ENCODE measurements at regions not wholly inside any gene's neighbourhood (a gene's known extent, or its start where the extent isn't known, plus 50 kb on each side); places are given as distances from the start of the nearest gene placed in this dataset.

DNA sequence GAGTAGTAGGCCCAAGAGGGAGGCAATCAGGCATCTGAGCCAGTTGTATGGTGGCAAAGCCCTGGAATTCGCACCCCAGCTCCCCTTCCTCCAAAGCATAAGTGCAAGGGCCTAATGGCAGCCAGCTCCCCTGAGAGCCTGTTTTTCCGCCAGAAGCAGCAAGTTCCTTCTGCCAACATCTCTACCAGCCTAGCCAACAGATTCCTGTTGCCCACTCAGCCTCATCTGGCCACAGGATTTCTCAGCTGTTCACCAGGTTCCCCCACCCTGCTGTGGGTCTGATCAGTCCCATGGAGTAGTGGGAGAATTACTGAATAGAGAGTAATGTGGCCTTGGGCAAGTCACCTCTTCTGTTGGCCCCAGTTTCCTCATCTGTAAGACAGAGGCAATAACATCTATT is 186.2 kb upstream of the PDE1C start:
- Histone ChIP-seq H3K4me1 (ENCODE audit: control insufficient read depth in 3 of 3, insufficient read depth in 3 of 3, low read length in 3 of 3) (peaks cover 0 to 3% (median 2%) of the 10 kb centered on the region in 3 donors), H3K36me3 (ENCODE audit: control insufficient read depth in 3 of 3, insufficient read depth in 3 of 3, low read length in 3 of 3) (no peaks in the 10 kb centered on the region), H3K4me3 (ENCODE audit: low read length in 3 of 3) (no peak overlapping the region), H3K9ac (ENCODE audit: low read depth in 1 of 3, low read length in 3 of 3) (no peak overlapping the region), H3K27ac (ENCODE audit: low read depth, low read length) (no peak overlapping the region), H3K27me3 (ENCODE audit: control insufficient read depth in 3 of 3, insufficient read depth in 3 of 3, low read length in 3 of 3) (no peaks in the 10 kb centered on the region), H3K9me3 (ENCODE audit: control insufficient read depth in 3 of 3, low read length in 3 of 3) (no peaks in the 10 kb centered on the region)

GRCh38 chr7:32255036-32255435 is 184.8 kb upstream of the PDE1C start:
- H3K4me3 ChIP-seq (ENCODE audit: low read length in 3 of 3), result no peak overlapping the region
- H3K9ac ChIP-seq (ENCODE audit: low read depth in 1 of 3, low read length in 3 of 3), result no peak overlapping the region
- H3K27me3 ChIP-seq (ENCODE audit: control insufficient read depth in 3 of 3, insufficient read depth in 3 of 3, low read length in 3 of 3), result no peaks in the 10 kb centered on the region
- H3K27ac ChIP-seq (ENCODE audit: low read depth, low read length), result no peak overlapping the region
- no peaks in the 10 kb centered on the region for H3K9me3 ChIP-seq (ENCODE audit: control insufficient read depth in 3 of 3, low read length in 3 of 3)
- H3K4me1 ChIP-seq (ENCODE audit: control insufficient read depth in 3 of 3, insufficient read depth in 3 of 3, low read length in 3 of 3), result peaks cover 0 to 3% (median 2%) of the 10 kb centered on the region in 3 donors
- H3K36me3 ChIP-seq (ENCODE audit: control insufficient read depth in 3 of 3, insufficient read depth in 3 of 3, low read length in 3 of 3), result no peaks in the 10 kb centered on the region

- H3K9ac ChIP-seq (ENCODE audit: low read depth in 1 of 3, low read length in 3 of 3), result no peak overlapping the region
- H3K27ac ChIP-seq (ENCODE audit: low read depth, low read length), result no peak overlapping the region
- H3K36me3 ChIP-seq (ENCODE audit: control insufficient read depth in 3 of 3, insufficient read depth in 3 of 3, low read length in 3 of 3), result no peaks in the 10 kb centered on the region
- H3K27me3 ChIP-seq (ENCODE audit: control insufficient read depth in 3 of 3, insufficient read depth in 3 of 3, low read length in 3 of 3), result no peaks in the 10 kb centered on the region
- H3K9me3 ChIP-seq (ENCODE audit: control insufficient read depth in 3 of 3, low read length in 3 of 3), result no peaks in the 10 kb centered on the region
- peaks cover 0 to 3% (median 2%) of the 10 kb centered on the region in 3 donors for H3K4me1 ChIP-seq (ENCODE audit: control insufficient read depth in 3 of 3, insufficient read depth in 3 of 3, low read length in 3 of 3)
- H3K4me3 ChIP-seq (ENCODE audit: low read length in 3 of 3), result no peak overlapping the region
These were observed 183.1 kb upstream of the PDE1C start for GRCh38 chr7:32253299-32253698.

DNA sequence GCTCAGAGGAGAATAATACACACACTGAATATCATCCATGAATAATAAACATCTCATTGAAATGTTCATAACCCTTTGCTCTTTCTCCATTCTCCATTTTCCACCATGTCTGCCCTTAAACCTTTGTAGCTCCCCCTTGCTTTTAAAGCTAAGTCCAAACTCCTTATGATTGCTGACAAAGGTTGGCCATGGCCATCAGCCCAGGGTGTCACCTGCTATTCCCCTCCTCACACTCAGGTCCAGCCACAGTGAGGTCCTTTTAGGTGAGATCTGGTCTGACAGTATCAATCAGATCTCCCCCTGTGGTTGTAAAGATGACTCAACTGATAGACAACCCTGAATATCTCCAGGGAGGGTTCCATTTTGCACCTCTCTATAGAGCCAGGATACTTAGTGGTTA is 181.5 kb upstream of the PDE1C start:
- Histone ChIP-seq H3K4me3 (ENCODE audit: low read length in 3 of 3) (no peak overlapping the region), H3K36me3 (ENCODE audit: control insufficient read depth in 3 of 3, insufficient read depth in 3 of 3, low read length in 3 of 3) (no peaks in the 10 kb centered on the region), H3K9ac (ENCODE audit: low read depth in 1 of 3, low read length in 3 of 3) (no peak overlapping the region), H3K9me3 (ENCODE audit: control insufficient read depth in 3 of 3, low read length in 3 of 3) (no peaks in the 10 kb centered on the region), H3K27me3 (ENCODE audit: control insufficient read depth in 3 of 3, insufficient read depth in 3 of 3, low read length in 3 of 3) (no peaks in the 10 kb centered on the region), H3K27ac (ENCODE audit: low read depth, low read length) (no peak overlapping the region), H3K4me1 (ENCODE audit: control insufficient read depth in 3 of 3, insufficient read depth in 3 of 3, low read length in 3 of 3) (peaks cover 0 to 3% (median 2%) of the 10 kb centered on the region in 3 donors)

GRCh38 chr7:32250471-32251260 is 180.5 kb upstream of the PDE1C start:
- Histone ChIP-seq H3K27ac (ENCODE audit: low read depth, low read length) (no peak overlapping the region), H3K4me3 (ENCODE audit: low read length in 3 of 3) (no peak overlapping the region), H3K9ac (ENCODE audit: low read depth in 1 of 3, low read length in 3 of 3) (no peak overlapping the region), H3K9me3 (ENCODE audit: control insufficient read depth in 3 of 3, low read length in 3 of 3) (no peaks in the 10 kb centered on the region), H3K27me3 (ENCODE audit: control insufficient read depth in 3 of 3, insufficient read depth in 3 of 3, low read length in 3 of 3) (no peaks in the 10 kb centered on the region), H3K36me3 (ENCODE audit: control insufficient read depth in 3 of 3, insufficient read depth in 3 of 3, low read length in 3 of 3) (no peaks in the 10 kb centered on the region), H3K4me1 (ENCODE audit: control insufficient read depth in 3 of 3, insufficient read depth in 3 of 3, low read length in 3 of 3) (no peaks in the 10 kb centered on the region)

DNA sequence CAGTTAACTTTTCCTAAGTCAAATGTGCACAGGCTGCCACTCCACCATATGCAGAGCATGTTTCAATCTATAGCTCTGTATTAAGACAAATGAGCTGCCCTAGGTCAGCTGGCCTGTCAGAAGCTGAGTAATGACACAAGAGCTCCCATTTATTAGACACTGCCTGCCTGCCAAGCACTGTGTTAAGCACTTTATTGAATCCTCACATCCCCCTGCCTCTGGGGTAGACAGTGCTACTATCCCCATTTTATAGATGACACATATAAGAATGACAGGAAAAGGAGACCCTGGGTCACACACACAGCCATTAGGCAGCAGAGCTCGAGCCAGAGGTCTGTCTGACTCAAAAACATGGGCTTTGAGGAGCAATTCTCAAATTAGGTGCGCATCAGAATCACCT is 179.8 kb upstream of the PDE1C start:
- Histone ChIP-seq H3K36me3 (ENCODE audit: control insufficient read depth in 3 of 3, insufficient read depth in 3 of 3, low read length in 3 of 3) (no peaks in the 10 kb centered on the region), H3K27ac (ENCODE audit: low read depth, low read length) (no peak overlapping the region), H3K9me3 (ENCODE audit: control insufficient read depth in 3 of 3, low read length in 3 of 3) (no peaks in the 10 kb centered on the region), H3K4me1 (ENCODE audit: control insufficient read depth in 3 of 3, insufficient read depth in 3 of 3, low read length in 3 of 3) (no peaks in the 10 kb centered on the region), H3K9ac (ENCODE audit: low read depth in 1 of 3, low read length in 3 of 3) (no peak overlapping the region), H3K27me3 (ENCODE audit: control insufficient read depth in 3 of 3, insufficient read depth in 3 of 3, low read length in 3 of 3) (no peaks in the 10 kb centered on the region), H3K4me3 (ENCODE audit: low read length in 3 of 3) (no peak overlapping the region)

DNA sequence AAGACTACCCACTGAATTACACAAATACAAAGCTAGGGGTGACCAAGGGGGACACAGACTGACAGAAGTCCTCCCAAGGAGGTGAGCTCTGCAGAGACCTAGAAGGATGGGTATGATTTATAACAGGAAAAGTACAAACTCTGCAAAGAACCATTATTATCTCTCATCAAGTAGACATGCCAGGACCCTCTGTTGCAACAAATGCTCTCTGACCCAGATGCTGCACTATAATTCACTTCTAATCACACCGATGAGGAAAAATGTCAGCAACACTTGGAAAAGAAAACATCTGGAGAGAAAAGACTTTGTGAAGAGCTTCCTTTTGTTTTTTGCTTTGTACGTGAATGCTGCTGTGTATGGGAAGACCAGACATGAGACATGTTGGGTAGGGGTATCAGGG is 178.3 kb upstream of the PDE1C start:
- Histone ChIP-seq H3K9ac (ENCODE audit: low read depth in 1 of 3, low read length in 3 of 3) (no peak overlapping the region), H3K27me3 (ENCODE audit: control insufficient read depth in 3 of 3, insufficient read depth in 3 of 3, low read length in 3 of 3) (no peaks in the 10 kb centered on the region), H3K9me3 (ENCODE audit: control insufficient read depth in 3 of 3, low read length in 3 of 3) (no peaks in the 10 kb centered on the region), H3K4me3 (ENCODE audit: low read length in 3 of 3) (no peak overlapping the region), H3K27ac (ENCODE audit: low read depth, low read length) (no peak overlapping the region), H3K36me3 (ENCODE audit: control insufficient read depth in 3 of 3, insufficient read depth in 3 of 3, low read length in 3 of 3) (no peaks in the 10 kb centered on the region), H3K4me1 (ENCODE audit: control insufficient read depth in 3 of 3, insufficient read depth in 3 of 3, low read length in 3 of 3) (no peaks in the 10 kb centered on the region)

DNA sequence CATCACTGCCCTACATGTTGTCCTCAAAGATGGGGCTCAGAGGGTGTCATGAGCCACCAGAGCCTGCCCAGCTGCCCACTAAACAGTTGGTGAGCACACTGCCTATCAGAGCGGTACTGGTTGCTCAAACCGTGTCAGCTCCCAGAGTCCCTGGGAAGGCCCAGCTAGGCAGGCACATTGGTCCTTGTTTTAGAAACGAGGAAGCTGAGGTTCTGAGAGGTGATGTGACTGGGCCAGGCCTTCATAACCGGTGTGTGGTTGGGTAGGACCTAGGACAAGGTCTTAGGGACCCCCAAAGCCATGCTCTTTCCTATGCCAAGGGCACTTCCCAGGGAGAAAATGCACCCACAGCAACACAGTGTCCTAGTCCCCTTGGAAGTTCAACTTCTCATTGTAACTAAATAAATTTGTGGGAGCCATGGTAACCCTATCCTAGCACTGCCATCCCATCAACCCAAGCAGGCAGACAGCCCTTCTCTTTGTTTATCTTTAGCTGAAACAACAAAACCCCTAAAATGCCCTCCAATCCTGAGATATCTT is 174.7 kb upstream of the PDE1C start:
- no peaks in the 10 kb centered on the region for H3K9me3 ChIP-seq (ENCODE audit: control insufficient read depth in 3 of 3, low read length in 3 of 3)
- H3K27me3 ChIP-seq (ENCODE audit: control insufficient read depth in 3 of 3, insufficient read depth in 3 of 3, low read length in 3 of 3), result no peaks in the 10 kb centered on the region
- no peak overlapping the region for H3K4me3 ChIP-seq (ENCODE audit: low read length in 3 of 3)
- H3K9ac ChIP-seq (ENCODE audit: low read depth in 1 of 3, low read length in 3 of 3), result no peak overlapping the region
- H3K36me3 ChIP-seq (ENCODE audit: control insufficient read depth in 3 of 3, insufficient read depth in 3 of 3, low read length in 3 of 3), result no peaks in the 10 kb centered on the region
- H3K27ac ChIP-seq (ENCODE audit: low read depth, low read length), result no peak overlapping the region
- no peaks in the 10 kb centered on the region for H3K4me1 ChIP-seq (ENCODE audit: control insufficient read depth in 3 of 3, insufficient read depth in 3 of 3, low read length in 3 of 3)

DNA sequence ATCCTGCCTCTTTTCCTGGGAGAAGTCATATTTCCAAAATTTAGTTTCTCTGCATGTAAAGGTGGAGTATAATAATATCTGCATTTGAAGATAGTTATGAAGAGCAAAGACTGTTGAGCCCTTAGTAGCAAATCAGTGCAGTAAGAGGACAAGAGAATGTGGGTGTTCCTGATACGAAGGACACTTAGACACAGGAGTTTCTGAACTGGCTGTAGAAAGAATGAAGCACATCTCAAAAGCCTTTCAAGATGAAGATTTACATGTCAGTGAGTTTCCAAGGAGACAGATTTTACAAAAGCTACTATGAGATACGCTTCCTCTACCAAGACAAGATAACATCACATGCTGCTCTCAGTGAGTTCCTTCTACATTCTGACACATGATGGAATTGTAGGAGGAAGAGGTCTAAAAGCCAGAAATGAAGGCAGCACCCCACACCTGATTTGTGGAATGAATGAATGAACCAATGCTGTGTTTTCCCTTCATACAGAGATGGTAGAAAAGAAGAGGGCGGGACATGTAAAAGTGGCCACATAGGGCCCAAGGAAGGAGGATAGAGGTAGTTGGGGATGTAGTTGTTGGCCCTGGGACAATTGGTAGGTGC is 173.6 kb upstream of the PDE1C start:
- H3K9me3 ChIP-seq (ENCODE audit: control insufficient read depth in 3 of 3, low read length in 3 of 3), result no peaks in the 10 kb centered on the region
- no peaks in the 10 kb centered on the region for H3K27me3 ChIP-seq (ENCODE audit: control insufficient read depth in 3 of 3, insufficient read depth in 3 of 3, low read length in 3 of 3)
- no peak overlapping the region for H3K27ac ChIP-seq (ENCODE audit: low read depth, low read length)
- H3K9ac ChIP-seq (ENCODE audit: low read depth in 1 of 3, low read length in 3 of 3), result no peak overlapping the region
- no peaks in the 10 kb centered on the region for H3K36me3 ChIP-seq (ENCODE audit: control insufficient read depth in 3 of 3, insufficient read depth in 3 of 3, low read length in 3 of 3)
- no peaks in the 10 kb centered on the region for H3K4me1 ChIP-seq (ENCODE audit: control insufficient read depth in 3 of 3, insufficient read depth in 3 of 3, low read length in 3 of 3)
- H3K4me3 ChIP-seq (ENCODE audit: low read length in 3 of 3), result no peak overlapping the region

DNA sequence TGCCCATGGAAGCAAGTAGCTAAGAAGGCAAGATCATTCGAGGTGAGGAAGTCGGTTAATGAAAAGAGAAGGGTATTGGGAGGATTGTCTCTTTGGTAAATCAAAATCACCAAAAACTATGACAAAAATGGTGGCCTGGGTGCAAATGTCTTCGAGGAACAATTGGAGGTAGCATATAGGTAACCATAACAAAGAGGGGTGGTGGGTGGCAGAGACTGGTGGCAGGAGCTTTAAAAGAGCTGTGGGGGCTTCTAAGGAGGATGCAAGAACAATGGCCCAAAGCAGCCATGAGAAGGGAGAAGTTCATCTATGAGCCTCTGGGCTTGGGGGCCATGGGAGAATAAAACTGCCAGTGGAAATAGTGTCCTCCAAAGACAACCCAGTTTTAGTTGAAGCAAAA is 172.2 kb upstream of the PDE1C start:
- no peak overlapping the region for H3K9ac ChIP-seq (ENCODE audit: low read depth in 1 of 3, low read length in 3 of 3)
- H3K36me3 ChIP-seq (ENCODE audit: control insufficient read depth in 3 of 3, insufficient read depth in 3 of 3, low read length in 3 of 3), result no peaks in the 10 kb centered on the region
- no peaks in the 10 kb centered on the region for H3K9me3 ChIP-seq (ENCODE audit: control insufficient read depth in 3 of 3, low read length in 3 of 3)
- H3K27me3 ChIP-seq (ENCODE audit: control insufficient read depth in 3 of 3, insufficient read depth in 3 of 3, low read length in 3 of 3), result no peaks in the 10 kb centered on the region
- no peak overlapping the region for H3K27ac ChIP-seq (ENCODE audit: low read depth, low read length)
- H3K4me1 ChIP-seq (ENCODE audit: control insufficient read depth in 3 of 3, insufficient read depth in 3 of 3, low read length in 3 of 3), result no peaks in the 10 kb centered on the region
- H3K4me3 ChIP-seq (ENCODE audit: low read length in 3 of 3), result no peak overlapping the region

Data from skeletal muscle tissue (tissue), 3 donors.